Thoracic aorta (tissue), 2 donors: ENCODE measurements at regions not wholly inside any gene's neighbourhood (a gene's known extent, or its start where the extent isn't known, plus 50 kb on each side); places are given as distances from the start of the nearest gene placed in this dataset.
A peak's percentile ranks its signal among the peaks of the same experiment; 100 is the strongest.

ENCODE experiments used
- ATAC-seq: fragments of 150-250 bp; one replicate; pipeline ENCODE4 v1.8.0; 2017; ENCODE audit warnings: low read depth; ENCODE audit not compliant: insufficient number of reproducible peaks, low FRiP score
- DNase-seq: peaks from one replicate; pipeline ENCODE4 v3.0.0-alpha.2; 2020; ENCODE audit warnings: low spot score
- H3K27ac ChIP-seq, 2 donors: fragments of 200-600 bp; sonication (generic); 1 replicate in 1 of 2; 2 replicates in 1 of 2; pipeline ENCODE4 v1.5.1; 2016; ENCODE audit warnings: mild to moderate bottlenecking in 2 of 2, moderate library complexity in 2 of 2
- H3K27me3 ChIP-seq: fragments of 200-600 bp; sonication (generic); replicated peaks from 2 replicates; pipeline ENCODE4 v1.6.0; 2016; ENCODE audit warnings: mild to moderate bottlenecking; ENCODE audit not compliant: insufficient read depth
- H3K36me3 ChIP-seq: fragments of 200-600 bp; sonication (generic); one replicate; pipeline ENCODE4 v1.5.1; 2016
- H3K4me1 ChIP-seq, 2 donors: fragments of 200-600 bp; sonication (generic); 1 replicate in 1 of 2; 2 replicates in 1 of 2; pipeline versions ENCODE4 v1.5.1 to v1.6.0; 2016; ENCODE audit warnings: low read depth in 2 of 2, mild to moderate bottlenecking in 1 of 2; ENCODE audit not compliant: control insufficient read depth in 1 of 2
- H3K4me3 ChIP-seq: fragments of 200-600 bp; sonication (generic); 2 replicates; pipeline ENCODE4 v1.5.1; 2016; ENCODE audit warnings: mild to moderate bottlenecking
- H3K9me3 ChIP-seq: fragments of 200-600 bp; sonication (generic); 2 replicates; pipeline ENCODE4 v1.5.1; 2016
- TF ChIP-seq, protein P1 (sequence below): fragments of 200-600 bp; sonication (generic); IDR thresholded peaks from one replicate; pipeline ENCODE4 v1.5.1; 2019; ENCODE audit warnings: antibody characterized with exemption

DNA sequence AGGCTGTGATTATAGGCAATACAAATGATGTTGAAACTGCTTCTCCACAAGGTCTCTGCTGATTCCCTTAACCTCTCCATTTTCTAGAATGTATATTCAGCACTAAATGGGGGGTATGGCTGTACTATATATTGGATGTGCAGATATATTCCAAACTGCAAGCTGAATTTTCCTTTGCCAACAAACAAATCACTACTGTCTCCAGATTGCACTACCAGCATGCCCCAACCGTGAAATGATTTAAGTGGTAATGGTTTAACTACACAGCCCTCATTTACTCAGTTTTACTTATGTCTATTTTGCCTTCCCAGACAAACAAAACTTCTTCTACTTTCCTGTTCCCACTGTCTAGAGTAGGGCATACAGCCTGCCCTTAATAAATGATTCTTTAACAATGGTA is 112.7 kb upstream of the GAREM1 start:
- no peak overlapping the region for H3K4me3 ChIP-seq
- H3K4me1 ChIP-seq, result no peaks in the 10 kb centered on the region
- H3K9me3 ChIP-seq, result no peaks in the 10 kb centered on the region
- H3K36me3 ChIP-seq, result no peaks in the 10 kb centered on the region
- no peak for ATAC-seq
- H3K27me3 ChIP-seq, result no peaks in the 10 kb centered on the region
- TF ChIP-seq, protein P1, sequence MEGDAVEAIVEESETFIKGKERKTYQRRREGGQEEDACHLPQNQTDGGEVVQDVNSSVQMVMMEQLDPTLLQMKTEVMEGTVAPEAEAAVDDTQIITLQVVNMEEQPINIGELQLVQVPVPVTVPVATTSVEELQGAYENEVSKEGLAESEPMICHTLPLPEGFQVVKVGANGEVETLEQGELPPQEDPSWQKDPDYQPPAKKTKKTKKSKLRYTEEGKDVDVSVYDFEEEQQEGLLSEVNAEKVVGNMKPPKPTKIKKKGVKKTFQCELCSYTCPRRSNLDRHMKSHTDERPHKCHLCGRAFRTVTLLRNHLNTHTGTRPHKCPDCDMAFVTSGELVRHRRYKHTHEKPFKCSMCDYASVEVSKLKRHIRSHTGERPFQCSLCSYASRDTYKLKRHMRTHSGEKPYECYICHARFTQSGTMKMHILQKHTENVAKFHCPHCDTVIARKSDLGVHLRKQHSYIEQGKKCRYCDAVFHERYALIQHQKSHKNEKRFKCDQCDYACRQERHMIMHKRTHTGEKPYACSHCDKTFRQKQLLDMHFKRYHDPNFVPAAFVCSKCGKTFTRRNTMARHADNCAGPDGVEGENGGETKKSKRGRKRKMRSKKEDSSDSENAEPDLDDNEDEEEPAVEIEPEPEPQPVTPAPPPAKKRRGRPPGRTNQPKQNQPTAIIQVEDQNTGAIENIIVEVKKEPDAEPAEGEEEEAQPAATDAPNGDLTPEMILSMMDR, result no peak
- no peak for DNase-seq
- H3K27ac ChIP-seq, result no peak overlapping the region

DNA sequence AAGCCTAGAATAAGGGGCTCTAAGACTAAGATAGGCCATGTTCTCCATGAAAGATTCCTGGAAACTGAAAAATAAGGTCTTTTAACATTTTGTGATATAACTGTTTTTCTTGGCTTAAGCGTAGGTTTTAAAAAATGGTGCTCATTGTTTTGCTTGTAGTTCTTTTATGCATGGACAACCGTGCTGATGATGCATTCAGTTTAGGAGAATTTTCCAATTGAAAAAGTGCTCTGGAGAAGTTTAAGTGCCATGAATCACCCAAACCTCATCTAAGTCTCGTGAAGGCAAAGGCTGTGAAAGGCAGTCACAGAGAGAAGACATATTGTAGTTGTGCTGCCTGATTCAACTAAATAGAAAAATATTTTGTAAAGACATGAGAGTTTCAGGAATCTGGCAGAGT is 111.8 kb upstream of the GAREM1 start:
- no peaks in the 10 kb centered on the region for H3K27me3 ChIP-seq
- no peaks in the 10 kb centered on the region for H3K36me3 ChIP-seq
- no peak overlapping the region for H3K27ac ChIP-seq
- ATAC-seq (no peak), DNase-seq (no peak)
- H3K9me3 ChIP-seq, result no peaks in the 10 kb centered on the region
- TF ChIP-seq, protein P1, result no peak
- no peak overlapping the region for H3K4me3 ChIP-seq
- no peaks in the 10 kb centered on the region for H3K4me1 ChIP-seq

DNA sequence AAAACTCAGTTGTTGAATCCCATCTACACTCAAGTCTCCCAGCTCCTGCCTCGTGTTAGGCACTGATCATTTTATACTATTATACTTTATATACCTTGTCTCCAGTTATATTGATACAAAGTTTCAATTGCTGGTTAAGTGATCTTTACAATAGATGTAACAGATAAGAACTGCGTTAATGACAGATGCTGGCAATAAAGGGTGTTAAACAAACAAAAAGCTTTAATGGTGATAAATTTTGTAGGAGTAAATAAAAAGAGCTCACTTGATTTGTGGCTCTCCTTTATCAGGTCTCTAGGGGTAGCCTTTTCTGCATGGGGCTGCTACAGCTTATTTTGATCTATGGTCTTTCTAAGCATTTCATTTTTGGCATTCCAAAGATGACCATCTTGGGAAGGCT is 106.9 kb upstream of the GAREM1 start:
- ATAC-seq, result no peak

DNA sequence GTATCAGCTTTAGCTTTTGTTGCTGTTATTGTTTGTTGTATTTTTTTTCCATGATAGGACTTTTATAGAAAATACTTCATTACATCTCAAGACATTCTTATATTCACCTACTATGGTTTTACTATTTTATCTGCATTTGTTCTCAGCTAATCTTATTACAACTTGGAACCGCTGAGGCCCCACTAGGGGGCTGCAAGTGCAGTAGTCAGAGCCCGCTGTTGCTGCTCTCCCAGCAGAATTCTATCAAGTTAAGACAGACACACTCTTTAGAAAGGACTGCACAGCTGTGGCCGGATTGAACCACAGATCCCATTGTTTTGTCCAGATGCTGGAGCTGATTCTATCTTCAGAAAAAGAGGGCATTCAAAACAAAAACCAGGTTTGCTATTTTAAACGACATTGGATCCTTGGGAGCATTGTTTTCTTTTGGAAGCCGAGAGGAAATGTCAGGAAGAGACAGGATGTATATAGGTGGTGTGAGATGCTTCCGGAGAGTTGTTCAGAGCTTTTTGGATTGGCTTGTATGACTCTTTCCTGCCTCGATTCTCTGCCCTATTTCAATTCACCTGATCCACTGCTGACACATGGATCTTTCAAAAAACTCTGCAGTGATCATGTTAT is 105.7 kb upstream of the GAREM1 start:
- Histone ChIP-seq H3K4me1 (no peaks in the 10 kb centered on the region), H3K27me3 (no peaks in the 10 kb centered on the region), H3K4me3 (no peak overlapping the region), H3K27ac (no peak overlapping the region), H3K9me3 (no peaks in the 10 kb centered on the region), H3K36me3 (no peaks in the 10 kb centered on the region)
- TF ChIP-seq, protein P1, result peak; percentile 16
- no peak for DNase-seq
- ATAC-seq, result no peak

More for the DNA sequence above, 106.9 kb upstream of the GAREM1 start:
- H3K27ac ChIP-seq, result no peak overlapping the region
- no peak overlapping the region for H3K4me3 ChIP-seq
- no peaks in the 10 kb centered on the region for H3K9me3 ChIP-seq
- DNase-seq, result no peak
- H3K27me3 ChIP-seq, result no peaks in the 10 kb centered on the region
- no peaks in the 10 kb centered on the region for H3K4me1 ChIP-seq
- no peaks in the 10 kb centered on the region for H3K36me3 ChIP-seq
- TF ChIP-seq, protein P1, result no peak

DNA sequence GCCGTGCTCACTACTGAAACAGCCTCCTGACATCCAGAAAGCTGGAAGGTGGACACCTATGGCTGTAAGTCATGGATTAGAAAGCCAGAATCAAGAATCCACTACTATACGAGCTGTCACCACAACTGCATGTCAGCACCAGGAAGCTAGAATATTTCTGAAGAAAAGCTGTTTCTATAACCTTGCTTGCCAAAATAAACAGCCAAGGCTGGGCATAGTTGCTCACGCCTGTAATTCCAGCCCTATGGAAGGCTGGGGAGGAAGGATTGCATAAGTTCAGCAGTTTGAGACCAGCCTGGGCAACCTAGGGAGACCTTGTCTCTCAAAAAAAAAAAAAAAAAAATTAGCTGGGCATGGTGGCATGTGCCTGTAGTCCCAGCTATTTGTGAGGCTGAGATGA is 96.3 kb upstream of the GAREM1 start:
- Histone ChIP-seq H3K9me3 (no peaks in the 10 kb centered on the region), H3K27me3 (no peaks in the 10 kb centered on the region), H3K4me3 (no peak overlapping the region), H3K36me3 (no peaks in the 10 kb centered on the region), H3K4me1 (no peaks in the 10 kb centered on the region), H3K27ac (no peak overlapping the region)
- TF ChIP-seq, protein P1, result no peak
- no peak for DNase-seq
- no peak for ATAC-seq
